ENCODE measurements at regions not wholly inside any gene's neighbourhood (a gene's known extent, or its start where the extent isn't known, plus 50 kb on each side); places are given as distances from the start of the nearest gene placed in this dataset.

- TF ChIP-seq CTCF (IDR thresholded peaks at IDR 0.05) (no peak), POLR2A (IDR thresholded peaks at IDR 0.05) (no peak)
Observed at GRCh38 chr15:35182841-35183479, 97.9 kb upstream of the NANOGP8 start.

All from lower leg skin (tissue), 3 donors.